H1 (cell line): ENCODE measurements at regions not wholly inside any gene's neighbourhood (a gene's known extent, or its start where the extent isn't known, plus 50 kb on each side); places are given as distances from the start of the nearest gene placed in this dataset.

ENCODE experiments used
- CTCF ChIA-PET: fragments of 300-600 bp; sonication (Branson Sonifier 250); formaldehyde crosslinking; loops from one replicate; lab custom pipeline; 2021; ENCODE audit not compliant: partially characterized antibody; lab: Charles Lee
- POLR2A ChIA-PET: fragments of 300-600 bp; sonication (Branson Sonifier 250); formaldehyde crosslinking; loops from one replicate; lab custom pipeline; 2021; ENCODE audit warnings: inconsistent platforms; ENCODE audit not compliant: partially characterized antibody; lab: Charles Lee
- DNase-seq, 2 experiments: peaks; one replicate each; pipeline versions ENCODE4 v3.0.0 to v3.0.0-alpha.2; 2010 to 2022; ENCODE audit warnings: low spot score in 2 of 2, low read depth in 1 of 2, mixed read lengths in 1 of 2
- FAIRE-seq: peaks from 2 replicates; lab custom pipeline; 2011; peaks lifted over from hg19 to GRCh38; lab: Jason Lieb, UNC
- H2AFZ ChIP-seq: 2 replicates; pipeline ENCODE4 v1.8.1; 2012; ENCODE audit warnings: low read length, inconsistent platforms
- H2AK5ac ChIP-seq: 2 replicates; pipeline ENCODE4 v1.6.1; 2013; ENCODE audit warnings: low read depth, low read length
- H2BK120ac ChIP-seq: replicated peaks from 2 replicates; pipeline ENCODE3; 2013; ENCODE audit warnings: low read depth, low read length, inconsistent platforms
- H2BK12ac ChIP-seq: 2 replicates; pipeline ENCODE4 v1.6.1; 2013; ENCODE audit warnings: low read depth, low read length
- H2BK15ac ChIP-seq: 2 replicates; pipeline ENCODE4 v1.6.1; 2013; ENCODE audit warnings: low read length
- H2BK20ac ChIP-seq: 2 replicates; pipeline ENCODE4 v1.6.1; 2013; ENCODE audit warnings: low read length
- H2BK5ac ChIP-seq: 2 replicates; pipeline ENCODE4 v1.6.1; 2013; ENCODE audit warnings: low read depth, low read length
- H3K14ac ChIP-seq: 2 replicates; pipeline ENCODE4 v1.6.1; 2013; ENCODE audit warnings: inconsistent platforms; ENCODE audit not compliant: insufficient read length
- H3K18ac ChIP-seq: 2 replicates; pipeline ENCODE4 v1.6.1; 2013; ENCODE audit warnings: low read length; ENCODE audit errors: extremely low read depth
- H3K23ac ChIP-seq: 2 replicates; pipeline ENCODE4 v1.6.1; 2013; ENCODE audit warnings: inconsistent platforms; ENCODE audit not compliant: insufficient read length
- H3K23me2 ChIP-seq: 2 replicates; pipeline ENCODE4 v1.6.1; 2013; ENCODE audit warnings: low read depth, low read length
- H3K27ac ChIP-seq: 2 replicates; pipeline ENCODE4 v1.6.1; 2011; ENCODE audit warnings: low read depth, low read length, inconsistent platforms
- H3K27me3 ChIP-seq, 4 experiments: replicated peaks in 1 of 4; 1 replicate in 1 of 4; 2 replicates in 3 of 4; pipeline versions ENCODE4 v1.6.1 to v1.8.1; 2011 to 2013; ENCODE audit warnings: low read length in 3 of 4, mild to moderate bottlenecking in 3 of 4, inconsistent platforms in 2 of 4, mixed read lengths in 2 of 4, moderate library complexity in 1 of 4; ENCODE audit not compliant: control insufficient read depth in 3 of 4, insufficient read depth in 3 of 4; ENCODE audit errors: extremely low read depth in 1 of 4
- H3K36me3 ChIP-seq, 4 experiments: 2 replicates each; pipeline versions ENCODE4 v1.6.1 to v1.8.1; 2011 to 2013; ENCODE audit warnings: mild to moderate bottlenecking in 4 of 4, low read length in 3 of 4, moderate library complexity in 2 of 4, control low read depth in 1 of 4, inconsistent platforms in 1 of 4; ENCODE audit not compliant: insufficient read depth in 4 of 4, control insufficient read depth in 2 of 4
- H3K4ac ChIP-seq: replicated peaks from 2 replicates; pipeline ENCODE3; 2013; ENCODE audit warnings: low read length, low read depth, mixed read lengths, inconsistent platforms; ENCODE audit not compliant: insufficient read length
- H3K4me1 ChIP-seq, 4 experiments: replicated peaks in 1 of 4; 1 replicate in 1 of 4; 2 replicates in 3 of 4; pipeline versions ENCODE4 v1.6.1 to v1.8.1; 2011 to 2013; ENCODE audit warnings: low read length in 3 of 4, inconsistent platforms in 2 of 4, mixed read lengths in 1 of 4; ENCODE audit not compliant: insufficient read depth in 4 of 4, control insufficient read depth in 3 of 4
- H3K4me2 ChIP-seq, 2 experiments: 2 replicates each; pipeline versions ENCODE4 v1.6.1 to v1.8.1; 2011 to 2013; ENCODE audit warnings: low read depth in 2 of 2, low read length in 2 of 2, control low read depth in 1 of 2, inconsistent platforms in 1 of 2, mild to moderate bottlenecking in 1 of 2; ENCODE audit not compliant: insufficient read depth in 1 of 2
- H3K4me3 ChIP-seq, 4 experiments: fragments of 200-600, 300-600 bp in 1 of 4; sonication (generic), shearing (Covaris generic), sonication (Bioruptor Twin) in 1 of 4; 2 replicates each; pipeline versions ENCODE4 v1.5.1 to v1.8.1; 2011 to 2016; ENCODE audit warnings: low read length in 4 of 4, low read depth in 3 of 4, control low read depth in 2 of 4, inconsistent platforms in 2 of 4, mild to moderate bottlenecking in 2 of 4, mixed read lengths in 1 of 4, moderate library complexity in 1 of 4; ENCODE audit not compliant: insufficient read depth in 2 of 4; ENCODE audit errors: extremely low read depth in 1 of 4
- H3K56ac ChIP-seq: replicated peaks from 2 replicates; pipeline ENCODE3; 2013; ENCODE audit warnings: low read depth, mild to moderate bottlenecking, mixed read lengths, low read length, inconsistent platforms; ENCODE audit not compliant: insufficient read length
- H3K79me1 ChIP-seq: 2 replicates; pipeline ENCODE4 v1.6.1; 2013; ENCODE audit warnings: low read depth, low read length, control low read depth
- H3K79me2 ChIP-seq, 2 experiments: 2 replicates each; pipeline versions ENCODE4 v1.6.1 to v1.8.1; 2012 to 2013; ENCODE audit warnings: low read length in 2 of 2, mild to moderate bottlenecking in 2 of 2, inconsistent platforms in 1 of 2; ENCODE audit not compliant: insufficient read depth in 2 of 2, control insufficient read depth in 1 of 2
- H3K9ac ChIP-seq, 4 experiments: replicated peaks in 1 of 4; 1 replicate in 1 of 4; 2 replicates in 3 of 4; pipeline versions ENCODE4 v1.6.1 to v1.8.1; 2011 to 2013; ENCODE audit warnings: low read depth in 3 of 4, low read length in 3 of 4, control low read depth in 2 of 4, mild to moderate bottlenecking in 2 of 4, moderate library complexity in 2 of 4, inconsistent platforms in 1 of 4; ENCODE audit errors: extremely low read depth in 1 of 4
- H3K9me3 ChIP-seq, 2 experiments: 2 replicates each; pipeline versions ENCODE4 v1.6.1 to v1.8.1; 2012 to 2013; ENCODE audit warnings: mild to moderate bottlenecking in 2 of 2, moderate library complexity in 2 of 2, control low read depth in 1 of 2, inconsistent platforms in 1 of 2, low read depth in 1 of 2, low read length in 1 of 2, mixed read lengths in 1 of 2; ENCODE audit not compliant: insufficient read depth in 2 of 2
- H4K20me1 ChIP-seq, 2 experiments: replicated peaks in 1 of 2; 2 replicates each; pipeline versions ENCODE3 to v1.8.1; 2011 to 2013; ENCODE audit warnings: inconsistent platforms in 2 of 2, low read length in 2 of 2, mild to moderate bottlenecking in 1 of 2; ENCODE audit not compliant: insufficient read depth in 2 of 2, control insufficient read depth in 1 of 2
- H4K5ac ChIP-seq: 2 replicates; pipeline ENCODE4 v1.6.1; 2013; ENCODE audit warnings: low read length, low read depth, mixed read lengths, inconsistent platforms; ENCODE audit not compliant: insufficient read length
- H4K8ac ChIP-seq: 2 replicates; pipeline ENCODE4 v1.8.0; 2013; ENCODE audit warnings: mild to moderate bottlenecking, moderate library complexity, low read length, inconsistent platforms; ENCODE audit not compliant: insufficient read depth; ENCODE audit errors: extremely low read depth
- H4K91ac ChIP-seq: replicated peaks from 2 replicates; pipeline ENCODE3; 2013; ENCODE audit warnings: low read length, mixed read lengths, inconsistent platforms; ENCODE audit not compliant: insufficient read length
- CTBP2 ChIP-seq: IDR thresholded peaks from 2 replicates; pipeline ENCODE4 v1.7.0; 2011; ENCODE audit warnings: borderline replicate concordance, mild to moderate bottlenecking, moderate library complexity, mixed read lengths, low read length; ENCODE audit not compliant: insufficient read depth, insufficient read length
- JUN ChIP-seq: IDR thresholded peaks from 2 replicates; pipeline ENCODE4 v1.6.1; 2011; ENCODE audit warnings: low read depth, mild to moderate bottlenecking, improper control_type of control experiment, low read length
- KDM1A ChIP-seq: fragments of 200-600, 300-600 bp; sonication (generic); IDR thresholded peaks from 2 replicates; pipeline ENCODE4 v1.7.1; 2016; ENCODE audit warnings: mild to moderate bottlenecking, low read length, borderline replicate concordance
- KDM4A ChIP-seq: IDR thresholded peaks from one replicate; pipeline ENCODE4 v1.7.1; 2012; ENCODE audit warnings: low read depth, mild to moderate bottlenecking, moderate library complexity, low read length, inconsistent platforms; ENCODE audit not compliant: severe bottlenecking
- NANOG ChIP-seq: IDR thresholded peaks from 2 replicates; pipeline ENCODE4 v1.6.1; 2011; ENCODE audit warnings: low read length, low read depth, mild to moderate bottlenecking, inconsistent platforms; ENCODE audit not compliant: insufficient read depth, poor library complexity, severe bottlenecking
- POU5F1 ChIP-seq: IDR thresholded peaks from 2 replicates; pipeline ENCODE4 v1.6.1; 2011; ENCODE audit warnings: low read depth, mild to moderate bottlenecking, low read length, moderate library complexity
- RNF2 ChIP-seq: fragments of 200-900, 300-1000 bp; sonication (generic); IDR thresholded peaks from 2 replicates; pipeline ENCODE4 v1.7.1; 2016; ENCODE audit warnings: borderline replicate concordance, low read depth, mild to moderate bottlenecking, antibody characterized with exemption, low read length; ENCODE audit not compliant: poor library complexity, severe bottlenecking; ENCODE audit errors: missing control alignments
- RXRA ChIP-seq: IDR thresholded peaks from 2 replicates; pipeline ENCODE4 v1.6.1; 2011; ENCODE audit warnings: low read depth, mild to moderate bottlenecking, low read length, moderate library complexity; ENCODE audit not compliant: insufficient read depth
- SIN3A ChIP-seq, 2 experiments: IDR thresholded peaks in 1 of 2; conservative IDR thresholded peaks in 1 of 2; 2 replicates each; pipeline ENCODE4 v1.6.1; 2011 to 2012; ENCODE audit warnings: low read length in 2 of 2, improper control_type of control experiment in 1 of 2, low read depth in 1 of 2, mild to moderate bottlenecking in 1 of 2
- TAF1 ChIP-seq: IDR thresholded peaks from 2 replicates; pipeline ENCODE4 v1.6.1; 2011; ENCODE audit warnings: mild to moderate bottlenecking, low read depth, low read length
- TAF7 ChIP-seq: optimal IDR thresholded peaks from 2 replicates; pipeline ENCODE3; 2011; ENCODE audit warnings: low read depth, mild to moderate bottlenecking, inconsistent platforms, low read length, moderate library complexity, borderline replicate concordance
- TBP ChIP-seq: IDR thresholded peaks from 2 replicates; pipeline ENCODE4 v1.6.1; 2011; ENCODE audit warnings: low read depth, low read length, improper control_type of control experiment
- YY1 ChIP-seq: IDR thresholded peaks from 2 replicates; pipeline ENCODE4 v1.6.1; 2011; ENCODE audit warnings: low read depth, mild to moderate bottlenecking, low read length
- ZNF274 ChIP-seq: IDR thresholded peaks from 2 replicates; pipeline ENCODE4 v1.7.0; 2012; ENCODE audit warnings: low read length, borderline replicate concordance; ENCODE audit errors: extremely low read depth
- WGBS, 2 experiments: shearing (Covaris generic) in 1 of 2; methylation state at CpG; one replicate each; pipeline versions ENCODE4 v1.1.6 to v1.1.7; 2013 to 2015; ENCODE audit warnings: low lambda C conversion rate in 2 of 2, mixed read lengths in 2 of 2, inconsistent platforms in 1 of 2, low coverage in 1 of 2, missing lambda C conversion rate in 1 of 2; ENCODE audit not compliant: insufficient replicate concordance in 2 of 2, insufficient coverage in 1 of 2, insufficient read length in 1 of 2; ENCODE audit errors: extremely low coverage in 1 of 2, missing lambda C conversion rate in 1 of 2; 5-methylcytosine and 5-hydroxymethylcytosine counted together

- no peaks in the 10 kb centered on the region for H3K9me3 ChIP-seq
- no peak overlapping the region for H2BK5ac ChIP-seq
- no peaks in the 10 kb centered on the region for H3K79me2 ChIP-seq
- H3K79me1 ChIP-seq, result no peaks in the 10 kb centered on the region
- H3K4me1 ChIP-seq, result no peaks in the 10 kb centered on the region
- H3K4me3 ChIP-seq, result no peak overlapping the region
- WGBS, 2 experiments, result 88% methylated on average over 4 of the region's 4 CpGs; no CpG with 5 or more reads in 1 of the 2 experiments
- FAIRE-seq (no peak), DNase-seq (no peak)
- H2BK120ac ChIP-seq, result no peak overlapping the region
- no peaks in the 10 kb centered on the region for H3K27me3 ChIP-seq
- H4K5ac ChIP-seq, result no peak overlapping the region
- no peak overlapping the region for H2AFZ ChIP-seq
- no peak overlapping the region for H3K23ac ChIP-seq
- no peak overlapping the region for H2BK15ac ChIP-seq
- H2AK5ac ChIP-seq, result no peak overlapping the region
- no peaks in the 10 kb centered on the region for H4K20me1 ChIP-seq
- H3K4me2 ChIP-seq, result no peak overlapping the region
- CTCF ChIA-PET, result interaction anchor here (0.8 kb wide), 1 partner anchor 12 kb away, joined by 4 read pairs; no protein-coding TSS in a partner anchor
- H3K56ac ChIP-seq, result no peak overlapping the region
- H3K36me3 ChIP-seq, result no peaks in the 10 kb centered on the region
- H4K8ac ChIP-seq, result no peak overlapping the region
- no peak overlapping the region for H2BK20ac ChIP-seq
- no peak overlapping the region for H3K4ac ChIP-seq
- H3K23me2 ChIP-seq, result no peaks in the 10 kb centered on the region
- H3K18ac ChIP-seq, result no peak overlapping the region
- no peak overlapping the region for H3K27ac ChIP-seq
- POLR2A ChIA-PET, result no interaction called here
- H3K14ac ChIP-seq, result no peak overlapping the region
- no peak overlapping the region for H4K91ac ChIP-seq
- no peak overlapping the region for H2BK12ac ChIP-seq
- H3K9ac ChIP-seq, result no peak overlapping the region
- TF ChIP-seq ZNF274 (no peak), SIN3A (conservative IDR thresholded peaks at IDR 0.05 in 1 of 2, IDR thresholded peaks at IDR 0.05 in 1 of 2; ENCODE audit: low read depth in 1 of 2, low read length in 2 of 2) (no peak), TBP (no peak), RXRA (no peak), KDM1A (no peak), JUN (no peak), NANOG (no peak), POU5F1 (no peak), CTBP2 (no peak), YY1 (no peak), RNF2 (no peak), TAF1 (no peak), TAF7 (no peak), KDM4A (no peak)
These were observed 764.3 kb upstream of the GOLIM4 start for GRCh38 chr3:168860028-168860427.
